NB4 (cell line): ENCODE measurements at regions not wholly inside any gene's neighbourhood (a gene's known extent, or its start where the extent isn't known, plus 50 kb on each side); places are given as distances from the start of the nearest gene placed in this dataset.

Source experiments
- DNase-seq: peaks from one replicate; pipeline ENCODE4 v3.0.0; 2010; ENCODE audit warnings: low read depth
- H3K4me3 ChIP-seq: one replicate; pipeline ENCODE4 v1.5.1; 2011; ENCODE audit warnings: mild to moderate bottlenecking, low read depth, low read length, moderate library complexity
- CTCF ChIP-seq: IDR thresholded peaks from one replicate; pipeline ENCODE4 v1.5.1; 2012; ENCODE audit warnings: low read depth, low read length
- MAX ChIP-seq: IDR thresholded peaks from 2 replicates; pipeline ENCODE4 v1.6.1; 2011; ENCODE audit warnings: low read depth, low read length
- MYC ChIP-seq: IDR thresholded peaks from 2 replicates; pipeline ENCODE4 v1.6.1; 2011; ENCODE audit warnings: low read depth, low read length
- POLR2A ChIP-seq: IDR thresholded peaks from 2 replicates; pipeline ENCODE4 v1.6.1; 2011; ENCODE audit warnings: mild to moderate bottlenecking; ENCODE audit not compliant: insufficient read length; ENCODE audit errors: extremely low read depth

DNA sequence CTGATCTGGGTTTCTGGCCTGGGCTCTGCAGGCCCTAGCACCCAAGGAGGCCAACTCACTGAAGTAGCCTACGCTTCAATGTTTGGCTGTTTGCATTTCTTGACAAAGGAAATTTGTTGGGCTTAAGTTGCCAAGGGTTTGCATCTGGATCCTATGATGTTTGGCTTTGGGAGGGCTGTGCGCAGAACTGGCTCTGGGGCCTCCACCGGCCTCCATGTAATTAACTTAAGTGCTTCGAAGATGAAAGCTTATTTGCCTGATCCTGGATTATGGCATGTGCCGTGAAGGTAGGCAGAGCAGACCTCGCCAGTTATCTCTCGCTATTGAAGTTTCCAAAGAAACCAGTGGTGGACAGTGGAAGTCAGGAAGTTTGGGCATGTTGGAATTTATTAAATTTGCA is 124.3 kb upstream of the STX18 start:
- TF ChIP-seq MAX (no peak), CTCF (no peak), POLR2A (no peak), MYC (no peak)
- DNase-seq = no peak
- no peak overlapping the region for H3K4me3 ChIP-seq

DNA sequence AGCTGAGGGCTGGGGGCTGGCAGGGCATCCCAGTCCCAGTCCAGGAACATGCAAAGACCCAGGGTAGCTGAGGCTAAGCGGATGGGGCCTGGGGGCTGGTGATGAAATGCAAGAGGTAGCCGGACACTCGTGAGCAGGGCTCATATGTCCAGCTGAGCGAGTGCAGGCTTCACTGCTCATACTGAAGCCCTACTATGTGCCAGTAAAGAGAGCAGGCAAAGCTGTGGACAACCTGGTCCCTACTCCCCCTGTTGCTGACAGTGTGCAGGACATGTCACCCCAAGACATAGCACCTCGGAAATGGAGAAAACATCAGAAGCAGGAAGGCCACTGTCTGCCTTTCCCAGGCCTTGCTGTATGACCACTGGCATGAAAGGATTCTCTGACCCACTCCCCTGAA is 122.4 kb upstream of the STX18 start:
- no peak for TF ChIP-seq MAX
- TF ChIP-seq POLR2A = no peak
- DNase-seq = no peak
- H3K4me3 ChIP-seq = no peak overlapping the region

DNA sequence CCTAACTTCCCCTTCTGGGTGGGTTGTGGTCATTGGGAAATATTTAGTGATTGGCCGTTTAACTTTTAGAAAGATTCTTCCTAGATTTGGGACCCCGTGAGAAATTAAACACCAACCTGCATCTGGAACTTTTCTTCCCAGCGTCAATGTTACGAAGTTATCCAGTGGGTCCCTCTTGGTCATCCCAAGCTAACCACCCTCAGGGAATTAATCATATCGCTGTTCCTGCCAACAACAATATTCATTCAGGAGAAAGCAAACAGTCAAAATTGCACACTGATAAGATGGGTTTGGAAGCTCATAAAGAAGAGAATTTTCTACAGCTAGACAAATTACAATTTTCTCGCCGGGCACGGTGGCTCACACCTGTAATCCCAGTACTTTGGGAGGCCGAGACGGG is 121.2 kb upstream of the STX18 start:
- H3K4me3 ChIP-seq = no peak overlapping the region
- peak; percentile 54 for DNase-seq
- TF ChIP-seq POLR2A = no peak
- no peak for TF ChIP-seq MAX
- TF ChIP-seq MYC = no peak

GRCh38 chr4:4662230-4662629 is 120.4 kb upstream of the STX18 start:
- TF ChIP-seq MYC (no peak), CTCF (no peak), POLR2A (no peak), MAX (no peak)
- peak overlapping the region; percentile 16 for H3K4me3 ChIP-seq
- peak; percentile 82 for DNase-seq

DNA sequence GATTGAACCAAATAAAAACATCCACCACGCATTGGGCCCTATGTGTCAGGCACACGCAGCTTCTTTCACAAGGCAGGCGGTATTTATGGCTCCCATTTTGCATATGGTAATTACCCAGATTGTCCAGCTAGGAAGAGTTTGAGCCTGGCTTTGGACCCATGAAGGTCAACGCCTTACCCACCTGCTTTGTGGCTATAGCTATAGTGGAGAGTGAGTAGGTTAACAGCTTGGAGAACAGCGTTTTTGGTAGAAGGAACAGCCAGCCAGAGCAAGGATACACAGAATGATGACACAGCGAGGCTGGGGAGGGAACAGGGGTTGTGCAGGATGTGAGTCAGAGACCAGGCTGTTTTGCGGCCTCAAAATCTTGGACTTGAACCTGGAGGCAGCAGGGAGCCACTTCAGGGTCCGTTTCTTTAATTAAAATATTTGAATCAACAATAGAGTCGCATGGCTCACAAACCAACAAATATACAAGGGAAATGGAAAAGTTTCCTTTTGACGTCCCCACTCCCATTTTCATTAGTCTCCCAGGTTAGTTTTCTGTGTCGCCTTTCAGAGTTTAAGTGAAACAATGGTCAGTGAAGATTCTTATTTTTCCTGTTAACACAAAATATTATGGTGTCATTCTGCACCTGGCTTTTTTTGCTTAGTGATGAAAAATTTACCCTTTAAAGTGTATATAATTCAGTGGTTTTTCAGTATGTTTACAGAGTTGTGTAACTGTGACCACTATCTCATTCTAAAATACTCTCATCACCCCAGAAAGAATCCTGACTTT is 118.2 kb upstream of the STX18 start:
- DNase-seq = peak; percentile 95

DNA sequence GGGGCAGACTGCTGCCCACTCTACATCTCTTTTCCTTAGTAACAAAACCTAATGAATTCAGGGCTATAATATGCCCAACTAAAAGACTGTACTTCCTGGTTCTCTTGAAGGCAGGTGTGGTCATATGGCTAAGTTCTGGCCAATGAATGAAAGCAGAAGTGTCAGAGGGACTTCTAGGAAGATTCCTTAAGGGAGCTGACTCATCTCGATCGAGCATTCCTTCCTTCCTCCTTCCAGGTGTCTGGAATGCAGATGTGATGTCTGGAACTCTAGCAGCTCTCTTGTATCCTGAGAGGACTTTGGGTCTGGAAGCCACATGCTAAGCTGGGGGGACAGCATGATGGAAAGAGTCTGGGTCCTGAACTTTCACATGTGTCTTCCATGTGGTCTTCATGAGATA is 116.2 kb upstream of the STX18 start:
- no peak overlapping the region for H3K4me3 ChIP-seq
- DNase-seq = peak; percentile 25
- peak; percentile 45; the same call in 1 of the 2 replicates for TF ChIP-seq MAX
- TF ChIP-seq POLR2A = no peak
- no peak for TF ChIP-seq CTCF

More for the DNA sequence above, 118.2 kb upstream of the STX18 start:
- TF ChIP-seq MAX (peak; percentile 44; the same call in 1 of the 2 replicates), CTCF (no peak)
- no peak overlapping the region for H3K4me3 ChIP-seq
